ENCODE measurements at regions not wholly inside any gene's neighbourhood (a gene's known extent, or its start where the extent isn't known, plus 50 kb on each side); places are given as distances from the start of the nearest gene placed in this dataset.
"Not testable (repeated sequence)": the region's sequence is repeated elsewhere in the genome, so short reads cannot be mapped to it uniquely, and the experiment has no call there.

- TF ChIP-seq CHD1 (IDR thresholded peaks at IDR 0.05; ENCODE audit: low read length); RBM39 (optimal IDR thresholded peaks at IDR 0.05; ENCODE audit: low read depth, low read length); RNF2 (IDR thresholded peaks at IDR 0.05); CSDE1 (IDR thresholded peaks at IDR 0.05); JUN (IDR thresholded peaks at IDR 0.05; ENCODE audit: borderline replicate concordance, low read depth, low read length); JUN (CRISPR knock-in tag; IDR thresholded peaks at IDR 0.05; ENCODE audit: borderline replicate concordance); CTCF (IDR thresholded peaks at IDR 0.05 in 2 of 3, conservative IDR thresholded peaks at IDR 0.05 in 1 of 3; ENCODE audit: insufficient read depth in 2 of 3, low read depth in 1 of 3, low read length in 3 of 3); PHB2 (IDR thresholded peaks at IDR 0.05; ENCODE audit: low read depth); ZBTB2 (IDR thresholded peaks at IDR 0.05); RAD21 (CRISPR knock-in tag; conservative IDR thresholded peaks at IDR 0.05 in 1 of 2, IDR thresholded peaks at IDR 0.05 in 1 of 2); ATF3 (IDR thresholded peaks at IDR 0.05); ATF3 (CRISPR knock-in tag; conservative IDR thresholded peaks at IDR 0.05); ZNF184 (CRISPR knock-in tag; IDR thresholded peaks at IDR 0.05); FOXJ3 (CRISPR knock-in tag; IDR thresholded peaks at IDR 0.05); ZNF780A (CRISPR knock-in tag; IDR thresholded peaks at IDR 0.05); PRDM10 (IDR thresholded peaks at IDR 0.05; ENCODE audit: partially characterized antibody): not testable (repeated sequence)
Observed at GRCh38 chr9:67550044-67550443, 308.7 kb upstream of the ANKRD20A1 start.
